Fibroblast of villous mesenchyme (primary cell): ENCODE measurements at regions not wholly inside any gene's neighbourhood (a gene's known extent, or its start where the extent isn't known, plus 50 kb on each side); places are given as distances from the start of the nearest gene placed in this dataset.

Experiments
- DNase-seq: peaks from one replicate; pipeline ENCODE4 v3.0.0-alpha.2; 2010; ENCODE audit warnings: low read depth
- H3K4me3 ChIP-seq: 2 replicates; pipeline ENCODE4 v1.5.1; 2011; ENCODE audit warnings: low read depth, mild to moderate bottlenecking, low read length
- CTCF ChIP-seq: IDR thresholded peaks from 2 replicates; pipeline ENCODE4 v1.5.1; 2012; ENCODE audit warnings: low read depth, mild to moderate bottlenecking, low read length; ENCODE audit not compliant: insufficient read depth

GRCh38 chr2:217331523-217332416, 471.9 kb upstream of the TNP1 start:
- TF ChIP-seq CTCF = no peak
- no peak overlapping the region for H3K4me3 ChIP-seq
- peak; percentile 42 for DNase-seq

- no peak overlapping the region for H3K4me3 ChIP-seq
- no peak for DNase-seq
- no peak for TF ChIP-seq CTCF
These were observed 470.8 kb upstream of the TNP1 start for GRCh38 chr2:217330647-217331046.

- TF ChIP-seq CTCF = no peak
- H3K4me3 ChIP-seq = no peak overlapping the region
- DNase-seq = peak; percentile 51
These were observed 469.2 kb upstream of the TNP1 start for GRCh38 chr2:217329023-217329431.

- no peak for TF ChIP-seq CTCF
- DNase-seq = no peak
These were observed 468.7 kb upstream of the TNP1 start for GRCh38 chr2:217328622-217328978.

GRCh38 chr2:217327953-217328621, 468.2 kb upstream of the TNP1 start:
- no peak for DNase-seq
- no peak for TF ChIP-seq CTCF
- no peak overlapping the region for H3K4me3 ChIP-seq

More at GRCh38 chr2:217328622-217328978, 468.7 kb upstream of the TNP1 start:
- H3K4me3 ChIP-seq = no peak overlapping the region

GRCh38 chr2:217326238-217327022, 466.6 kb upstream of the TNP1 start:
- DNase-seq = no peak

More at GRCh38 chr2:217326238-217327022, 466.6 kb upstream of the TNP1 start:
- H3K4me3 ChIP-seq = no peak overlapping the region
- no peak for TF ChIP-seq CTCF
